ENCODE measurements at regions not wholly inside any gene's neighbourhood (a gene's known extent, or its start where the extent isn't known, plus 50 kb on each side); places are given as distances from the start of the nearest gene placed in this dataset.

DNA sequence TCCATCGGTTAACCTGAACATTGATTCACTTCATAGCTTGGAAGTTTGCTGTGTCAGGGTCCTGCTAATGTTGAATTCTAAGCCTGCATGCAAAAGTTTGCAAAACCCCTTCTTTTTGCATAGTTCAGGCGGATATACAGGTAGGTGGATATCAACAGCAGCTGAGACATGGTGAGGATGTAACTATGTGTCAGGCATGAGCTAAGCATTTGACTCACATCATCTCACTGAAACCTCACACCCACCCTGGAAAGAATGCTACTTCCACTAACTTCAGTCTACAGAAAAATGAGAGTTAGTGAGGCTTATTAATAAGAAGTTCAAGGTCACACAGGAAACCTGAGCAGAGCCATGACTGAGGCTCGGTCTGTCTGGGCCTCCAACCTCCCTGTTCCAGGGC is 276.9 kb downstream of the BMP7 start:
- no peaks in the 10 kb centered on the region for H3K4me1 Mint-ChIP-seq
- peaks cover 7% of the 10 kb centered on the region for H3K9me3 Mint-ChIP-seq
- no peak overlapping the region for H3K4me3 Mint-ChIP-seq
- no peak for DNase-seq
- no peak overlapping the region for H3K27ac Mint-ChIP-seq
- H3K27me3 Mint-ChIP-seq = peaks cover 13% of the 10 kb centered on the region
- H3K36me3 Mint-ChIP-seq = no peaks in the 10 kb centered on the region

DNA sequence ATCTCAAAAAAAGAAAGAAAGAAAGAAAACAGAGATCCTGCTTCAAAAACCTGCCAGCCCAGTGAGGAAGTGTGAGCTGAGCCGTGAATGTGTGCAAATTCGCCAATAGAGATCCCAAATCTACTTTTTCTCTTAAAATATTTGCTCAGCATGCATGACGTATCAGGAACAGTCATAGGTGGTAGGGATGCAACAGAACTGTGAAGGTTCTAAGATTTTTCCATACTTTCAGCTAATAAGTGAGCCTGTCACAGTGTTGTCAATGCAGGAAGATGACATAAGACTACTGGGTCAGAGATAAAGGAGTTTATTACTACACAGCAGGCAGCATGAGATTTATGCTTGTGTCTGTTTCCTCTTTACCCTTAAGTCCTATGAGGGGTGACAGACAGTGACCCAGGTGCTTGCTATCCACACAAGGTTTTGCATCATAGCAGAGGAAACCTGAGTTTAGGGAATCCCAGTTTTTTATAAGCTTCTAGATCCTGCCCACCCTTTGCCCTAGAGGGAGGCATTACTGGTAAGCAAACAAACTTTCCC is 273.4 kb downstream of the BMP7 start:
- no peak for DNase-seq
- Mint-ChIP-seq H3K27me3 (peaks cover 13% of the 10 kb centered on the region), H3K27ac (no peak overlapping the region), H3K4me1 (no peaks in the 10 kb centered on the region), H3K9me3 (peaks cover 4% of the 10 kb centered on the region), H3K4me3 (no peak overlapping the region), H3K36me3 (no peaks in the 10 kb centered on the region)

DNA sequence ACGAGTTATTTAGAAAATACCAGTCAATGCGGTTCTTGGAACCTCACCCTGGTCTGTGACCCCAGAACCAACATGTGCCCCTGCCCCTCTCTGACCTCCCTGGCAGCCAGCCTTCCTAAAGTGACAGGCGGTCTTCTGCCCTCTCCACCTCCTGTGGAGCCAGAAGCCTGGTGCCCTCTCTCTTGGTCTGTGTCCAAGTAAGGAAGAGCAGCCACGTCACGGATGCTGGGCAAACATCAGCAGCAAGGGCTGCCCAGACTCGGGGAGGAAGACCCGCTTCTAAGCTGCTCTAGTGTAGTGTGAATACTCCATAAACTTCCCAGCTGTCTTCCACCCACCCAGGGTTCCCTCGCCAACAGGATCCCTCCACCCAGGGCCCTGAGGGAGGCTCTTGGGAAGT is 272.4 kb downstream of the BMP7 start:
- H3K4me1 Mint-ChIP-seq = no peaks in the 10 kb centered on the region
- H3K27ac Mint-ChIP-seq = no peak overlapping the region

DNA sequence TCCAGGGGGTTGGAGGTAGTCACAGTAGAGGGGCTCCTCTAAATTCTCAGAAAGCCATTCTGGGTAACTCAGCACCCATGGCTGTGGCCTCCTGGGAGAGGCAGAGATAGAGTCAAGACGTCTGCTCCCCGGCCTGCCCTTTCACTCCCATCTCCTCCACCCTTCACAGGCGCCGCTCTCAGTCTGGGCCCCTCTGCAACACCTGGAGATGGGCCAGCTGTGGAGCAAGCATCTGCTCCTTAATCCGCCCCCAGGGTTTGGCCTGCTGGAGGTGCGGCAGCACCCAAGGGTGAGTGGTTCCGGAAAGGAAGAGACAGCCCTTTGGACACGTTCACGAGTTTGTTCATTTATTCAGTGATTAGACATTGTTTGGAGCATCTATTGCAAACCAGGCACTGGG is 271.3 kb downstream of the BMP7 start:
- H3K4me3 Mint-ChIP-seq = no peak overlapping the region
- no peak for DNase-seq
- H3K4me1 Mint-ChIP-seq = no peaks in the 10 kb centered on the region
- H3K9me3 Mint-ChIP-seq = peaks cover 7% of the 10 kb centered on the region
- H3K36me3 Mint-ChIP-seq = no peaks in the 10 kb centered on the region
- H3K27ac Mint-ChIP-seq = no peak overlapping the region
- H3K27me3 Mint-ChIP-seq = no peaks in the 10 kb centered on the region

More for the DNA sequence above, 272.4 kb downstream of the BMP7 start:
- no peak overlapping the region for H3K4me3 Mint-ChIP-seq
- no peak for DNase-seq
- H3K9me3 Mint-ChIP-seq = peaks cover 7% of the 10 kb centered on the region
- H3K27me3 Mint-ChIP-seq = peaks cover 4% of the 10 kb centered on the region
- H3K36me3 Mint-ChIP-seq = no peaks in the 10 kb centered on the region

DNA sequence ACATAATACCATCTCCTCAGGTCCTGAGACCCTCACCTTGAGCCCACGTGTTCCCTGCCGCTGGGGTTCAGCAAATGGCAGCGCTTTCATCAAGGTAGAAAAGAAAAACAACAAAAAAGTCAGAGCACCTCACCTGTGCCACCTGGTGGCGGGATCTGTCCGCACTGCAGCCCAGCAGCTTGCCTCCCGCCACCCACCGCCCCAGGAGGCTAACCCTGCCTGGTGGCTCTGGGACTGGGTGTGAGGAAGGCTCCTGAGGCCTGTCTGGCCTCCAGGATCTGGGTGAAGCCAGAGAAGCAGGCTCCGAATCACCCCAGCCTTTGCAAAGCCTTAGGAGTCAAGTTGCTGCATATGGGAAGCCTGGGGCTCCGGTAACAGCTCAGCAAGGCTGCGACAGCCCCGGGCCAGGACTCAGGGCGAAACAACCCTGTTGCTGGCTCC is 270.8 kb downstream of the BMP7 start:
- Mint-ChIP-seq H3K36me3 (no peaks in the 10 kb centered on the region), H3K4me1 (no peaks in the 10 kb centered on the region), H3K4me3 (no peak overlapping the region), H3K27ac (no peak overlapping the region), H3K27me3 (no peaks in the 10 kb centered on the region), H3K9me3 (peaks cover 7% of the 10 kb centered on the region)
- DNase-seq = peak; percentile 9

DNA sequence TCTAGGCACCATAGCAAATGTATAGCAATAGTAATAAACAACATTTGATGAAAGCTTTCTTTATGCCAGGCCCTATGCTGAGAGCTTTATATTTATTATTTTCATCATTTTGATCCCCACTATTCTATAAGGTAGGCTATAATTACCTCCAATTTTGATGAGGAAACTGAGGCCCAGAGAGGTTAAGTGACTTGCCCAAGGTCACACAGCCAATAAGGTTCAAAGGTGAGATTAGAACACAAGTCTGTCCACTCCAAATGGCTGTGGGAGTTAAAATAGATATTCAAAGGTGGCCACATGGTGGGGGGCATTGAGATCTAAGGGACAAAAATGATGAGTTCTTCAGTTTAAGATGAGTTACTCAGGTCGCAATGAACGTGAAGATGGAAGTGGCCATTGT is 269.9 kb downstream of the BMP7 start:
- H3K27me3 Mint-ChIP-seq = no peaks in the 10 kb centered on the region
- H3K36me3 Mint-ChIP-seq = no peaks in the 10 kb centered on the region
- H3K4me3 Mint-ChIP-seq = no peak overlapping the region
- DNase-seq = no peak
- peaks cover 7% of the 10 kb centered on the region for H3K9me3 Mint-ChIP-seq
- no peak overlapping the region for H3K27ac Mint-ChIP-seq
- H3K4me1 Mint-ChIP-seq = no peaks in the 10 kb centered on the region

DNA sequence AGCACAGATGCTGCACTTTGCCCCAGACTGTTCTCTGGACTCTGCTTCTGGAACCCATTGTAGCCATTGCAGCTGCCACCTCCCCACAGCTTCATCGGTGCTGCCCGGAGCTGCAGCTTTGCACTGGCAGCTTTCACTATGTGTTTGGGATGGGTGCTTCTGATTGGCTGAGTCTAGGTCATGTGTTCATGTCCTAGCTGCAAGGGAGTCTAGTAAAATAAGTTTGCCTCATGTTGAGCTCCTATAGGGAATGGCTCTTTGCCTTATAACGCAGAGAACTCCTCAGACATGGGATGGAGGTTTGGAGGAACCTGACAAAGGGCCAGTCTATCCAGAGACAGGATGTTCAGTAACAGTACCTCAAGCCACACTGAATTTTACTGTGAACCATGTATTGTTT is 268.0 kb downstream of the BMP7 start:
- no peak overlapping the region for H3K27ac Mint-ChIP-seq
- no peaks in the 10 kb centered on the region for H3K4me1 Mint-ChIP-seq
- no peak for DNase-seq
- H3K36me3 Mint-ChIP-seq = no peaks in the 10 kb centered on the region
- H3K4me3 Mint-ChIP-seq = no peak overlapping the region
- H3K27me3 Mint-ChIP-seq = no peaks in the 10 kb centered on the region
- peaks cover 7% of the 10 kb centered on the region for H3K9me3 Mint-ChIP-seq

DNA sequence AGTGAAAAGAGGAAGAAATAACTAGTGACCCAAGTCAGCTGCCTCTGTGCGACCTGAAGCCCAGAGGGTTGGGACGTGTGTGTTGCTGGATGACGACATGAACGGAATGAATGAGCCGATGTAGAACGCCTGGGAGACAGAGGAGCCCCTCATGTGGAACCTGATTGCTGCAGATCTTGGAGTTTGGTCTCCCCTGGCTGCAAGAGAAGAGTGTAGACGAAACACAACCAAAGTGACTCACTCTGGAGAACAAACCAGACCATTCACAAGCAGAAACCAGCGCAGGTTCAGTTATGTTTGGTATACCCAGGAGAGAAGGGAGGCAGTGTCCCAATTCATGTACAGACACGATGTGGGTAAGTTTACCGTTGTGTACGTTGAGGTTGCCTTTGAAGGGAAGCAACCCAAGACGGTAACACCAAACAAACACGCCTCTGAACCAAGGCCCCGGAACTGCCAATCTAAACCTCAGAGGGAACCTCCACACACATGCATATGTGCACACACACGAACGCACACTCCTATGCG is 265.9 kb downstream of the BMP7 start:
- peaks cover 7% of the 10 kb centered on the region for H3K9me3 Mint-ChIP-seq
- H3K36me3 Mint-ChIP-seq = no peaks in the 10 kb centered on the region
- no peak overlapping the region for H3K4me3 Mint-ChIP-seq

DNA sequence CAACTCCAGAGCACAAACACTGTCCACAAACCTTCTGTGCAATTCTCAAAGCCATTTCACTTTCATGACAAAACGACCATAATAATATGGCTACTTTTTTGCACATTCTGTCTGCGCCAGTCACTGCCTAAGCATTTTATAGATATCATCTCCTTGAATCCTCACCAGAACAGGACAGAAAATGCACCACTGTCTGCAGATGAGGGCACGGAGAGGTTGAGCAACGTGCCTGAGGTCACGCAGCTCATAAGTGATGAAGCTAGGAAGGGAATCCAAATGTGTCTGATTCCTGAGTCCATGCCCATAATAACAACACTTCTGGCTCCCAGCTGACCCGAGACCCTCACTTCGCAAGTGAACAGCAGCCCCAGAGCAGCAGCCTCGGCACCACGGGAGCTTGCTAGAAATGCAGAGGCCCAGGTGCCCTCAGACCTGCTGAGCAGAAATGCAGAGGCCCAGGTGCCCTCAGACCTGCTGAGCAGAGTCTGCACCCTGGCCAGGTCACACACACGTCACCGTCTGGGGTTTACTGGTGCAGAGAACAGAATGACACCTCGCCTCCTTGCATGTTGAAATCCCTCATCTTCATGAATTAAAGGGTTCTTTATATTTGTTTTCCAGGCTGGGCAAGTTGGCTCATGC is 265.2 kb downstream of the BMP7 start:
- DNase-seq = no peak
- Mint-ChIP-seq H3K27me3 (peaks cover 2% of the 10 kb centered on the region), H3K9me3 (peaks cover 7% of the 10 kb centered on the region), H3K4me1 (no peaks in the 10 kb centered on the region), H3K4me3 (no peak overlapping the region), H3K36me3 (no peaks in the 10 kb centered on the region), H3K27ac (no peak overlapping the region)

More for the DNA sequence above, 265.9 kb downstream of the BMP7 start:
- H3K27me3 Mint-ChIP-seq = no peaks in the 10 kb centered on the region
- no peak overlapping the region for H3K27ac Mint-ChIP-seq
- no peak for DNase-seq
- H3K4me1 Mint-ChIP-seq = no peaks in the 10 kb centered on the region

DNA sequence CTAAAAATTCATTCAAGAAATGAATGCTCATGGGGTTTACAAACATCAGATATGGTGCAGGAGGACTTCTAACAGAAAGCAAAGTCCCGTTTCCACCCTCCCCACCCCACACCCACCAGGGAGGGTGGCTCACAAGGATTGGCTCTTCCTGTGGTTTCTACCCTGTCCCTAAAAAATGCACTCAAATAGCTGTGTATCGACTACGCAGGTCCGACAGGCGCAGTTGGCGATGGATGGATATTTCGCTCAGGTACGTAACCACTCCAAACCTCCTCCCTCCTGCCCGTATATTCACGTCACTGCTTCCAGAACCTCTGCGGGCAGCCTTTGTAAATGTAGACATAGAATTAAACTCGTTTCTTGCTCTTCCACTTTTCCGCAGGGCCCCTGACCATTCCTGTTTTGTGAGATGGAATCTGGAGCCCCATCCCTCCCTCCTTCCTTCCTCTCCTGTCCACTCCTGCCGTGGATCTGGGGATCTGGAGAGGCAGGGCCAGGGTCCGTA is 264.3 kb downstream of the BMP7 start:
- no peaks in the 10 kb centered on the region for H3K4me1 Mint-ChIP-seq
- peaks cover 11% of the 10 kb centered on the region for H3K27me3 Mint-ChIP-seq
- peaks cover 7% of the 10 kb centered on the region for H3K9me3 Mint-ChIP-seq
- no peak overlapping the region for H3K4me3 Mint-ChIP-seq
- no peak overlapping the region for H3K27ac Mint-ChIP-seq
- no peak for DNase-seq
- H3K36me3 Mint-ChIP-seq = no peaks in the 10 kb centered on the region

DNA sequence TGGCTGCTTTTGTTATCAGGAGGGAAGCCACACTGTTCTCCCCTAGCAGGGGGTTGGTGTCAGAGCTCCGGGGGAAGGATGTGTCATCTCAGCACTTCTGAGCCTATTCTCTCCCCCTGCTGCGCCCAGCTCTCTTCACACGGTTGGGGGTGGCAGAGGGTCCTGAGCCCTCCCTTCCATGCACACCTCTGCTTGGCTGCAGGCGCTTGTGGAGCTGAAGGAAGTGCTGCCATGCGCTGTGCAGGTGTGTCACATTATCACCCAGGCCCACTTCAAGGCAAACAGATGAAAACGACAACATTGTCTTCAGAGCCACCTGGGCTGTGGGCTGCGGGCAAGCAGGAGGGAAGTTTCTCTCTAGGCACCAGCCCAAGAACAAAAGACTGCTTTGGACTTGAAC is 263.4 kb downstream of the BMP7 start:
- no peak overlapping the region for H3K27ac Mint-ChIP-seq

DNA sequence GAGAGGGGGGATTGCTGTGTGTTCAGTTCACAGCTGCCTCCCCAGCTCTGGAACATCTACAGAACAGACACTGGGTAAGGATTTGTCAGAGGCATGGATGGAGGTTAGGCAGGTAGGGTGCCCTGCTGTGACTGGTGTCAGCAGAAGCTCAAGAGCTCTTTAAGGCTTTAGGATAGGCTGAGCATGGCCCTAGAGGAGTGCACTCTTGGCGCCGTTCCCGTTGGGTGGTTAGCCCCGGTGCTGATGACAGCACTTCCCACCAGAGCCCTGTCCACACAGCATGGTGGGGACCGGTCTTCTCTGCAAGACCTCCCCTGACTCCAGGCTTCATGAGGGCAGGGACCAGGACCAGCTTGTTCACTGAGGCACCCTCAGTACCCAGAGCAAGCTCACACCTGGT is 262.0 kb downstream of the BMP7 start:
- DNase-seq = no peak
- Mint-ChIP-seq H3K4me3 (no peak overlapping the region), H3K36me3 (no peaks in the 10 kb centered on the region), H3K4me1 (no peaks in the 10 kb centered on the region), H3K27me3 (peaks cover 24% of the 10 kb centered on the region), H3K9me3 (no peaks in the 10 kb centered on the region), H3K27ac (no peak overlapping the region)

More for the DNA sequence above, 263.4 kb downstream of the BMP7 start:
- Mint-ChIP-seq H3K4me1 (no peaks in the 10 kb centered on the region), H3K9me3 (peaks cover 4% of the 10 kb centered on the region), H3K27me3 (peaks cover 20% of the 10 kb centered on the region), H3K4me3 (no peak overlapping the region), H3K36me3 (no peaks in the 10 kb centered on the region)
- no peak for DNase-seq

DNA sequence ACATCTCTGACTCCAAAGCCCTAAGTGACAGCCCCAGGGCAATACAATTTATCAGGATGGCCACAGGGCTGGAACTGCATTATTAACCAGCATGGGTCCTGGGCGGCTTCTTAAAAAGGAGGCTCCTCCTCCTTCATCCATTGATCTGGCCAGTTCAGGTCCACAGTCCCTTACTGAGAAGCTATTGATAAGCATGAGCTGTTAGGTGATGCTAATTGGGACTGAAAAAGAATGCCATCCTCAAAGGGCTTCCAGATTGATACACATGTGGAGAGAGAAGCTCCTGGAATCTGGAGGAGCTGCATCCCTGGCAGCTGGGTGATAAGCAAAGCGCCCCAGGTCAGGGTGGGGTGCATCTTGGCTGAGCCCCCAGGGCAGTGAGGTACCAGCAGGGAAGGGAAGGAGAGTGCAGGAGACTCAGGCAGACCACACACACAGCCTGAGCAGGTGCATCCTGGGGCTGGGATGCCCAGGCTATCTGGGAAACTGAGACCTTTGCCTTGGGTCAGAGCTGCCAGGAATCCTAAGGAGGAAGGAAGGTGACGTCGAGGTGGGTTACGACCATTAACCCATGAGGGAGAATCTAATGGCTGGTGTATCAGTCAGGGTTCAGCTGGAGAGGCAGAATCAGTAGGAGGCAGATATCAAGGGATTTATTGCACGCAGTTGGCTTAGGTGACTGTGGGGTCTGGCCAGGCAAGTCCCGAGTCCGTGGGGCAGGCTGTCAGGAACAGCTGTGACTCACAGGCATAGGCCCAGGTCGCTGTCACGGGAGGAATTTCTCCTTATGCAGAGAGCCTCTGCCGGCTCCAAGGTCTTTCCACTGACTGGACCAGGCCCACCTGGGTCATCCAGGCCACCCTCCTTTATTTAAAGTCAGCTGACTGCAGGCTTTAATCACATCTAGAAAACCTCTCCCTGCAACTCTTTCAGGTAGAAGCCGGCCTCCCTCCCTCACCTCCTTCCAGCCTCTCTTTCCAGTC is 261.2 kb downstream of the BMP7 start:
- DNase-seq = no peak
- Mint-ChIP-seq H3K27me3 (peaks cover 27% of the 10 kb centered on the region), H3K27ac (no peak overlapping the region), H3K9me3 (no peaks in the 10 kb centered on the region), H3K36me3 (no peaks in the 10 kb centered on the region), H3K4me3 (no peak overlapping the region), H3K4me1 (no peaks in the 10 kb centered on the region)

DNA sequence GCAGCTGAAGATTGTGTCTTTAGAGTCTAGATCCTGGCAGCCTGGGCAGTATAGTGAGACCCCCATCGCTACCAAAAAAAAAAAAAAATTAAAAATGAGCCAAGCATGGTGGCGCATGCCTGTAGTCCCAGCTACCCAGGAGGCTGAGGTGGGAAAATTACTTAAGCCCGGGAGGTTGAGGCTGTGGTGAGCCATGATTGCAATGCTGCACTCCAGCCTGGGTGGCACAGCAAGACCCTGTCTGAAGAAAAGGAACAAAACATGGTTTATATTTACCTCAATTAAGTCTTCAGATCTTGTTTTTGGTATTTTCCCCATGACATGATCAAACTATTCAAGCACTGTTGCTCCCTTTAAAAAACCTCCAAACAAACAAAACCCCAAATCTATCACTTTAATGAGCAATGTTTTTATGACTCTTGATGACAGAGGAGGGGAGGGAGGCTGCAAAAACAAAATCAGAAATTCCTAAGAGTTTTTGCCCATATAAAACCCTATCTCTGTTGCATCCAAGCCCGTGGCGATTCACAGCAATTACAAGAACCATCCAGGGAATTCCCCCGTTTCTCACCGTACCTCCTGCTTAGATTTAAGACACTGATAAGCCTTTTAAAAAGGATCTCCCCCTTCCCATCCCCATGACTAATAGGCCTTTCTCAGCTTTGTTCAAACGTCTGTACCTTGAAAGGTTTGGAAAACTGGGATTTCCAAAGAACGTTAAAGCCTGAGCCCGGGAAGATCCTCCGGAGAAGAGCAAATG is 259.9 kb downstream of the BMP7 start:
- no peaks in the 10 kb centered on the region for H3K4me1 Mint-ChIP-seq

More for the DNA sequence above, 259.9 kb downstream of the BMP7 start:
- no peaks in the 10 kb centered on the region for H3K36me3 Mint-ChIP-seq
- H3K27ac Mint-ChIP-seq = no peak overlapping the region
- no peak overlapping the region for H3K4me3 Mint-ChIP-seq
- H3K27me3 Mint-ChIP-seq = peaks cover 38% of the 10 kb centered on the region
- DNase-seq = no peak
- no peaks in the 10 kb centered on the region for H3K9me3 Mint-ChIP-seq
